Activated T-helper 2 cell treated with anti-CD3 and anti-CD28 coated beads, Interferon-gamma antibody, Interleukin-2, Interleukin-4, amounts not matched to agents 10 μg/mL and 5 μg/mL and 100 μg/mL, durations not matched to agents 14 hours and 24 hours and 36 hours (primary cell): ENCODE measurements at regions not wholly inside any gene's neighbourhood (a gene's known extent, or its start where the extent isn't known, plus 50 kb on each side); places are given as distances from the start of the nearest gene placed in this dataset.
"Not testable (repeated sequence)": the region's sequence is repeated elsewhere in the genome, so short reads cannot be mapped to it uniquely, and the experiment has no call there.

ENCODE experiments used
- DNase-seq: peaks from one replicate; pipeline ENCODE4 v3.0.0; 2021; ENCODE audit warnings: low spot score
- H3K27ac Mint-ChIP-seq: one replicate; pipeline ENCODE4 v1.8.0; 2021; ENCODE audit warnings: mixed read lengths
- H3K27me3 Mint-ChIP-seq: one replicate; pipeline ENCODE4 v1.8.0; 2021; ENCODE audit warnings: low read depth, mixed read lengths
- H3K36me3 Mint-ChIP-seq: one replicate; pipeline ENCODE4 v1.8.0; 2021; ENCODE audit warnings: low read depth, mixed read lengths
- H3K4me1 Mint-ChIP-seq: one replicate; pipeline ENCODE4 v1.8.0; 2021; ENCODE audit warnings: low read depth, mixed read lengths
- H3K4me3 Mint-ChIP-seq: one replicate; pipeline ENCODE4 v1.8.0; 2021; ENCODE audit warnings: low read depth, mild to moderate bottlenecking, moderate library complexity, mixed read lengths
- H3K9me3 Mint-ChIP-seq: one replicate; pipeline ENCODE4 v1.8.0; 2021; ENCODE audit warnings: mixed read lengths
- intact Hi-C: fragments of 100-400 bp; cut with micrococcal nuclease; formaldehyde crosslinking; loops from one replicate; pipeline ENCODE4 v1.15.1; 2023

GRCh38 chr19:7400815-7401214 lies 52.1 kb downstream of the ARHGEF18 start:
- Mint-ChIP-seq H3K9me3 (no peaks in the 10 kb centered on the region), H3K36me3 (peaks cover 27% of the 10 kb centered on the region), H3K27me3 (no peaks in the 10 kb centered on the region), H3K27ac (no peak overlapping the region), H3K4me3 (no peak overlapping the region), H3K4me1 (peaks cover 13% of the 10 kb centered on the region)
- DNase-seq: no peak
- intact Hi-C loops: no loop called here

- H3K27me3 Mint-ChIP-seq: no peaks in the 10 kb centered on the region
- peaks cover 8% of the 10 kb centered on the region for H3K4me1 Mint-ChIP-seq
- intact Hi-C loops: no loop called here
- no peak overlapping the region for H3K4me3 Mint-ChIP-seq
- no peaks in the 10 kb centered on the region for H3K9me3 Mint-ChIP-seq
- H3K27ac Mint-ChIP-seq: no peak overlapping the region
- H3K36me3 Mint-ChIP-seq: peaks cover 30% of the 10 kb centered on the region
- no peak for DNase-seq
These were observed 53.0 kb downstream of the ARHGEF18 start for GRCh38 chr19:7401694-7402093.

DNA sequence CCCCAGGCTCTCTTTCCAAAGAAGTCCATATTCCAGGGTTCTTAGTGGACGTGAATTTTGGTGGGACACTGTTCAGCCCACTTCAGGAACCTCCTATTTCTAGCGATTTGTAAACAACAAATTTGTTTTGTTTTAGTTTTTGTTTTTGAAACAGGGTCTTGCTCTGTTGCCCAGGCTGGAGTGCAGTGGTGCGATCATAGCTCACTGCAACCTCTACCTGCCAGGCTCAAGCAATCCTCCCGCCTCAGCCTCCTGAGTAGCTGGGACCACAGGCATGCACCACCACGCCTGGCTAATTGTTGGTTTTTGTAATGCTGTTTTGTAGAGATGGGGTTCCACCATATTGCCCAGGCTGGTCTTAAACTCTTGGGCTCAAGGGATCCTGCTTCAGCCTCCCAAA lies 56.7 kb downstream of the ARHGEF18 start:
- H3K4me1 Mint-ChIP-seq, H3K4me3 Mint-ChIP-seq, H3K9me3 Mint-ChIP-seq, H3K27ac Mint-ChIP-seq, DNase-seq, H3K27me3 Mint-ChIP-seq, intact Hi-C loops: not testable (repeated sequence)
- H3K36me3 Mint-ChIP-seq: peaks cover 27% of the 10 kb centered on the region

DNA sequence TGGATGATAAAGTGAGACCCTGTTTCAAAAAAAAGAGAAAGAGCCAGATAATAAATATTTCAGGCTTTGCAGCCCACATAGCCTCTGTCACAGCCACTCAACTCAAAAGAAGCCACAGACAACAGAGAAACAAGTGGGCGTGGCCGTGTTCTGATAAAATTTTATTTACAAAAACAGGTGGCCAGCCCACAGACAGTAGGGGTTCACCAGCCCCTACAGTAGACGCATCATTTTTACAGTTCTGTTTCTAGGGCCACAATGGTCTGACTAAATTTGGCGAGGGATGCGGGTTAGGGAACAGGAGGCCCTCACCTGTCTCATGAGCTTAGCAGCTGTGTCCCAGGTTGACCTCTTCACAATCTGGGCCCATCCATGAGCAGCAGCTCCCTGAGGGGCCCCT lies 59.5 kb downstream of the ARHGEF18 start:
- Mint-ChIP-seq H3K4me1 (peaks cover 9% of the 10 kb centered on the region), H3K36me3 (peaks cover 31% of the 10 kb centered on the region), H3K9me3 (no peaks in the 10 kb centered on the region), H3K4me3 (no peak overlapping the region), H3K27me3 (no peaks in the 10 kb centered on the region), H3K27ac (no peak overlapping the region)
- intact Hi-C loops: no loop called here
- DNase-seq: no peak

- H3K27me3 Mint-ChIP-seq: no peaks in the 10 kb centered on the region
- no peak overlapping the region for H3K27ac Mint-ChIP-seq
- intact Hi-C loops: no loop called here
- no peak for DNase-seq
- H3K9me3 Mint-ChIP-seq: no peaks in the 10 kb centered on the region
- peaks cover 23% of the 10 kb centered on the region for H3K36me3 Mint-ChIP-seq
- peaks cover 7% of the 10 kb centered on the region for H3K4me1 Mint-ChIP-seq
- H3K4me3 Mint-ChIP-seq: no peak overlapping the region
These were observed 62.2 kb downstream of the ARHGEF18 start for GRCh38 chr19:7410946-7411345.

GRCh38 chr19:7413629-7414028 lies 64.9 kb downstream of the ARHGEF18 start:
- no peak overlapping the region for H3K27ac Mint-ChIP-seq
- H3K27me3 Mint-ChIP-seq: no peaks in the 10 kb centered on the region
- H3K4me3 Mint-ChIP-seq: no peak overlapping the region
- H3K9me3 Mint-ChIP-seq: no peaks in the 10 kb centered on the region
- peaks cover 10% of the 10 kb centered on the region for H3K4me1 Mint-ChIP-seq
- H3K36me3 Mint-ChIP-seq: peaks cover 24% of the 10 kb centered on the region
- no peak for DNase-seq
- intact Hi-C loops: no loop called here

DNA sequence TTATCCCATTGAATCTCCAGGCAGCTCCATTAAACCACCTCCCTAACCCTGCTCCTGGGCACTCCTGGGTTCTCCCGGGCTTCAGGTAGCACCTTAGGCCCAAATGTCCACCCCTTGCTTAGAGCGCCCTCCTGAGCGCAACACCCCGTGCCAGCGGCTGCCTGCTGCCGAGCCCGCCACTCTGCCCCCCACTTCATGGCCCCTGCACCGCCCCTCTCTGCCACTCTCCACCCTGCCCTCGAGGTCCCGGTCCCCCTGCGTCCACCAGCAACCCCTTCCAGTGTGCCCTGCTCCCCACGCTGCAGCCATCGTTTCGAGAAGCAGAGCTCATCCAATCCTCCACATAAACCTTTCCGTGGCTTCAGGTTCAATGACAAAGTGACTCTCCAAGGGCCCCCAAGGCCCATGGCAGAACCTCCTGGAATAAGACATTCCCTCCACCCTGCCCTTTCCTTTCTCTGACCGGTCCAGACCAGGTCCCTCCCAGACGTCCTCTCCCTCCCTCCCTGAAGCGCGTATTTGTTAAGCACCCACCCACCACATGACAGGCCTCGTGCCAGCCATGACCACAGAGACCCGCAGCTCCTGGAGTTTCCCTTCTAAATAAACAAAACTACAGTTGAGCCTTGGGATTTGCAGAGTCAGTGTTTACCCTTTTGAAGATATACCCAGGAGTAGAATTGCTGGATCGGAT lies 66.6 kb downstream of the ARHGEF18 start:
- no peaks in the 10 kb centered on the region for H3K27me3 Mint-ChIP-seq
- H3K4me3 Mint-ChIP-seq: no peak overlapping the region
- H3K4me1 Mint-ChIP-seq: peaks cover 10% of the 10 kb centered on the region
- intact Hi-C loops: no loop called here
- H3K27ac Mint-ChIP-seq: no peak overlapping the region
- no peak for DNase-seq
- H3K36me3 Mint-ChIP-seq: peaks cover 31% of the 10 kb centered on the region
- H3K9me3 Mint-ChIP-seq: no peaks in the 10 kb centered on the region

- no peak for DNase-seq
- peaks cover 10% of the 10 kb centered on the region for H3K4me1 Mint-ChIP-seq
- H3K27me3 Mint-ChIP-seq: no peaks in the 10 kb centered on the region
- no peak overlapping the region for H3K4me3 Mint-ChIP-seq
- H3K27ac Mint-ChIP-seq: no peak overlapping the region
- H3K9me3 Mint-ChIP-seq: no peaks in the 10 kb centered on the region
- H3K36me3 Mint-ChIP-seq: peaks cover 30% of the 10 kb centered on the region
- intact Hi-C loops: no loop called here
These were observed 67.2 kb downstream of the ARHGEF18 start for GRCh38 chr19:7415857-7416371.

DNA sequence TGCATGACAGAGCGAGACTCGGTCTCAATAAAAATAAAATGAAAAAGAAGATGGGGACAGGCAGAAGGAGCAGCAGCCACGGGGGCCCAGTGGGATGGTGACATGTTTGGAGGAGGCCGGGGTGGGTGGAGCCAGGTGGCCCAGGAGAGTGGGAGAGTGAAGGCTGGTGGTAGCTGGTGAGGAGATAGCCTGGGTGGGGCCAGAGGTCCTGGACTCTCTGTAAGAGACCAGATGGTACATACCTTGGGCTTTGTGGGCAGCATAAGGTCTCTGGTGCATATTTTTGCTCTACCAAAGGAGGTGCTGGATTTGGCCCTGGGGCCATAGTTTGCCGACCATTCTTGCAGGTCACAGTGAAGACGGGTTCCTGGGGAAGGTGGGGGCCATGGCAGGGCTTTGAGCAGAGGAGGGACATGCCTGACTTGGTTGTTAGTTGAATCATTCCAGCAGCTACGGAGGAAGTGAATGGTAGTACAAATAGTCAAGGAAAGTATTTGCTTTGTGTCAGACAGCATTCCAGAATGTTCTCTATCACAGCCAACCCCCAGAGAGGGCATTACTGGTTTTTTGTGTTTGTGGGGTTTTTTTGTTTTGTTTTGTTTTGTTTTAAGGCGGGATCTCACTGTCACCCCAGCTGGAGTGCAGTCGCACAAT lies 69.1 kb downstream of the ARHGEF18 start:
- Mint-ChIP-seq H3K4me3 (no peak overlapping the region), H3K4me1 (peaks cover 6% of the 10 kb centered on the region), H3K36me3 (peaks cover 31% of the 10 kb centered on the region), H3K27ac (no peak overlapping the region), H3K9me3 (no peaks in the 10 kb centered on the region), H3K27me3 (no peaks in the 10 kb centered on the region)
- DNase-seq: no peak
- intact Hi-C loops: no loop called here

- Mint-ChIP-seq H3K27ac (no peak overlapping the region), H3K9me3 (no peaks in the 10 kb centered on the region), H3K4me3 (no peak overlapping the region), H3K4me1 (peaks cover 5% of the 10 kb centered on the region), H3K36me3 (peaks cover 35% of the 10 kb centered on the region), H3K27me3 (no peaks in the 10 kb centered on the region)
- intact Hi-C loops: no loop called here
- no peak for DNase-seq
These were observed 69.9 kb downstream of the ARHGEF18 start for GRCh38 chr19:7418596-7418995.

DNA sequence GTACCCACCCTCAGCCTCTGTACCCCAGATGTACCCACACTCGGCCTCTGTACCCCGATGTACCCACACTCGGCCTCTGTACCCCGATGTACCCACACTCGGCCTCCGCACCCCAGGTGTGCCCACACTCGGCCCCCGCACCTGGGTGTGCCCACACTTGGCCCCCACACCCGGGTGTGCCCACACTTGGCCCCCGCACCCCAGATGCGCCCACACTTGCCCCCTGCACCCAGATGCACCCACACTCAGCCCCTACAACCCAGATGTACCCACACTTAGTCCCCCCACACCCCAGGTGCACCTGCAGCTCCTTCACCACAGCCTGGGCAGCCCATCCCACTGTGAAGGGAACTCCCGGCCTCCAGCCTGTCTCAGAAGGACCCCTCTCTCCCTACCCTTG lies 69.7 kb downstream of the PEX11G start:
- H3K4me3 Mint-ChIP-seq: no peak overlapping the region
- DNase-seq: no peak
- no peaks in the 10 kb centered on the region for H3K9me3 Mint-ChIP-seq
- intact Hi-C loops: no loop called here
- no peak overlapping the region for H3K27ac Mint-ChIP-seq
- H3K36me3 Mint-ChIP-seq: peaks cover 37% of the 10 kb centered on the region
- peaks cover 5% of the 10 kb centered on the region for H3K4me1 Mint-ChIP-seq
- no peaks in the 10 kb centered on the region for H3K27me3 Mint-ChIP-seq

- peaks cover 5% of the 10 kb centered on the region for H3K4me1 Mint-ChIP-seq
- intact Hi-C loops: no loop called here
- H3K27me3 Mint-ChIP-seq: no peaks in the 10 kb centered on the region
- H3K4me3 Mint-ChIP-seq: no peak overlapping the region
- peaks cover 38% of the 10 kb centered on the region for H3K36me3 Mint-ChIP-seq
- H3K27ac Mint-ChIP-seq: no peak overlapping the region
- H3K9me3 Mint-ChIP-seq: no peaks in the 10 kb centered on the region
- DNase-seq: no peak
These were observed 68.9 kb downstream of the PEX11G start for GRCh38 chr19:7419777-7420439.
